GM21515 (cell line): ENCODE measurements at regions not wholly inside any gene's neighbourhood (a gene's known extent, or its start where the extent isn't known, plus 50 kb on each side); places are given as distances from the start of the nearest gene placed in this dataset.

Experiments used
- ATAC-seq: cut with Tn5 transposase; IDR thresholded peaks from one replicate; pipeline ENCODE4 v1.9.1; 2021; ENCODE audit not compliant: unreplicated experiment

DNA sequence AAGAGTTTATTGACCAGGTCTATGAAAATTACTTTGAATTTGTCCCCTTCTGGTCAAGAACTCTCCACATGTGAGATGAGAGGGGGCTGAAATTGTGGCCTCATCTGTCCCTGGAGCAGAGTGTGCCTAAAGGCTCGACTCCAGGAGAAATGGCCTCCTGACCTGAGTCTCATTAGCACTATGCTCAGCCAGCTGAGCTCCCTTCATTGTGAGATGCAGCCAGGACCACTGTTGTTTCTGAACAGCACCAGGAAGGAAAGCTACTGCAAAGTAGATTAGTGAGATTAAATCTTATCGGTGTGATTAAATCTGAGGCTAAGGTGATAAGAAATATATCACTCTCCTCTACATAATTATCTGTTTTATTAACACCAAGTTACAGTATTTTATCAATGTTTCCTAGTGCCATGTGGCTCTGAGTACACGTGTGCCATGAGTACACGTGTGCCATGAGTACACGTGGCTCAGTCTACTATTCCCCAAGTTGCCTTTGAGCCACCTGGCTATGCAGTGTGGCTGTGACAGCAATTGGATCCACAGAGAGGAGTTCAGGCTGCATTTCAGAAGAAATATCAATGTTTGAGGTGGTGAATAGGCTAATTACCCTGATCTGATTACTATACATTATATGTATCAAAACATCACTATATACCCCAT lies 126.9 kb downstream of the IPMK start:
- ATAC-seq, result no peak

DNA sequence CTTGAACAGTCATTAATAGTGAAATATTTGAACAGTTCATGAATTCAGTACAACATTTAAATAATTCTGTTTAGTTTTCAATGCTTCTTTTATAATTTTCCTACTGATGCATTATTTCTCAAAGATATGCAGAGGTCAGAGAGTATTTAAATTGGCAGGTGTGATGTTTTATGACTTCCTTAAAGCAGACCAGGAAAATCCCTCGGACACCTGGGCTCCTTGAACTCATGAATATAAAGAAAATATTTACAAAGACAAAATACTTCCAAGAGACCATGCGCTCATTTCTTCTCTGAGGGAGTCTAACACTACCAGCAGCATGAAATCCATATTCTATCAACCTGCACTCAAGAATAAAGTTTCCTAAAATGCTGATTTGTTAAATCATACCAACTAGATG lies 127.6 kb downstream of the IPMK start:
- no peak for ATAC-seq

DNA sequence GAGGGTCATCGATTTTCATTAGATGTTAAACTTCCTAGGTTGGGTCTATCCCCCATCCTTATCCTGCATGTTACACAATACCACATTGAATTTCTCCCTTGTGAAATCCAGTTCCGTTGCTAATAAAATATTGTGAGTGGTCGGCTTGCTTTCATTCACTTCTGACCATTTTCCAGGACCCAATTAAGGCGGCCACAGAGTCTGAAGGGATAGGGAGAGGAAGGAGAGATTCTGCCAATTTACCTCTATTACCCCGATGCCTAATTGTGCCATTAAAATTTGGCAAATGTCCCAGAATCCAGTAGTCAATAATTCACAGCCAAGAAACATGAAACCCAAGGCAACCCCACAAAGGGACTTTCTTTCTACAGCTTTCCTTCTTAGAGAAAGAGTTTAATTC lies 129.9 kb downstream of the IPMK start:
- no peak for ATAC-seq

DNA sequence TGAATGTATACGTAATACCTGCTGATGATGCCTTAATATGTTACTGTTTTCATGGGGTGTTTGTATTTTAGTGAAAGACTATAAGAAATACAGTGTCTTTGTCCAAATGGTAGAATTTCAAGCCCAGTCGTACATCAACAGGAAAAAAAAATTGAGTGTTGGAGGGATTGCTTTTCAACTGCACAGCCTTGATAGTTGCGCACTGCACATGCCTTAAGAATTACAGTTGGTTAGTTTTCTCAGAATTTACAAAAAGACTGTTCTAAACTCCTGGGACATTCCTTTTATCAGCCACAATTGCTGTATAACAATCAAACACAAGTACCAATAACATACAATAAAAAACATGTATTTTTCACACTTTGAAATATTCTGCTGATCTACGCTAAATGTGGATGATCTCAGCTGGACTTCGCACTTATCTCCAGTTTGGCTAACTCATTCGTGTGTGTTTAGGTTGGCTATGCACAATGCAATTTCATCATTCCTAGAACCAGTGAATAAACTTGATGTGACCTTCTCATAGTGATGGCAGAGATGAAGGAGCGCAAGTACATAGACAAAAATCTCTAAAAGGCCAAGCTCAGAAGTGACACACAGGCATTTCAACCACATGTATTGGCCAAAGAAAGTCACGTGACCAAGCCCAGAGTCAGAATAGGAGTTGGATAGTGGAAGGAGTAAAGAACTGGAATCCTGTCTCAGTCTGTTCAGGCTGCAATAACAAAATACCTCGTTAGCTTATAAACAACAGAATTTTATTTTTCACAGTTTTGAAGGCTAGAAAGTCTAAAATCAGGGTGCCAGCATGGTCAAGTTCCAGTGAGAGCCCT lies 152.3 kb downstream of the IPMK start:
- no peak for ATAC-seq

DNA sequence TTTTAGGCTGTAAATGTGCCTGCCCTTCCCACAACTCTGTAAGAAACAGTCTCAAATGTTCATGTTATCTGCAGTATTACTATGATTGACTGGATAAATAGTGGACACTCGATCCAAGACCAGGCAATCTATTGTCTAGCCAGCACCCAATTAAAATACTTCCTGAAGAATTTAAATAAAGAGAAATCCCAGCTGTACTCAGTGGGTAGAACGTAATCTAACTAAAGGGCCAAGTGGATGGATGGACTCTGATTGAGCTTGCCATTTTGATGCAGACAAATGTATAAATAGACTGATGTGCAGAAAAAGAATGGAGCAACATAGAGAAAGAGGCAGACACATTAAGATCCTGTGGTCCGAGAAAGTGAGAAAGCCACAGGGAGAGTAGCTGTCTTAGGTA lies 158.0 kb downstream of the IPMK start:
- ATAC-seq, result no peak

DNA sequence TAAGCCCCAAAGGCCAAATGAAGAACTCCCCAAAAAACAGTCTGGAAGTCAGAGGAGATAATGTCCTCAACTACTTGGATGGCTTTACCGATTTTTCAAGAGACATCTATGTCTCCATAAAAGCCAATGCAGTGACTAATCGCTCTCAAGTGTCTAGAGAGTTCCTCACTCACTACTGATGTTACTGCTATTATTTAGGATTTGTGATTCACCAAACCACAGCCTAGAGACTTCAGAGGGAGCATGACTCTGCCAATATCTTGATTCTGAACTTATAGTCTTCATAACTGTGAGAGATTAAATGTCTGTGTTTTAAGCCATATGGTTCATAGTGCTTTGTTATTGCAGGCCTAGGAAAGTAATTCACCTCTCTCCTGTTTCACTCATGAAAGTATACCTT lies 160.2 kb downstream of the IPMK start:
- ATAC-seq, result no peak

DNA sequence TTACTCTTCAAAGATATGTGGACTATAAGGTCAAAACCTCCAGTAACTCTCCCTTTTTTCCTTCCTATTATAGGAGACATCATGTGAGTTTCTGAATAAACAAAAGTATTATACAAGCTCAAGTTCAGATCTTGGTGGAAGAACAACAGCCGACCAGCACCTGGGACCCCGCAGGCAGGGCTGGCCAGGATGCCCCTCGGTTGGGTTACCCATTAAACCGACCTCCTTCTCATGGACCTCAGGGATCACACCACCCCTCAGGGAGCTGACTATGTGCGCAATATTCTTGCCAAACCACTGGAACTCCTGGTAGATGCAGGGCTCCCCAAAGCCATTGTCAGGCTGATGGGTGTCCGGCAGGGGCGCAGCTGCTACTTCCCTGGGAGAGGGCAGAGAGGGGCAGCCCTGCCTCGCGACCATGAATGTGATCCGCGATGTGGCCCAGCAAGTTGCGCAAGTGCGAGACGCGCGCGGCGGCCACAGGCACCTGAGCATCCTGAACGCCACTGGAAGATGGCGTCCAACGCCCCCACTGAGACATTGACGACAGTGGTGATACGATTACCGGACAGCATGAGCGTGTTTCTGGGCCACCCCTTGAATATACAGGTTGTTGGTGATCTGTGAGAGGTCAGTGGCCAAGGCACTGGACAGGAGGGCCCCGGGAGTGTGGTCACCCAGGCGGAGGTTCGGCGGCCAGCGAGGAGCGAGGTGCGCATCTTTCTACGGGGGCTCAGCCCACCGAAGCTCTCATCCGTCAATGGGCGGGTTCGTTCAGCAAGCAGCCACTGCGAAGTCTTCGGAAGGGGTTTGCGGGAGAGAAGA lies 161.3 kb downstream of the IPMK start:
- ATAC-seq, result no peak

DNA sequence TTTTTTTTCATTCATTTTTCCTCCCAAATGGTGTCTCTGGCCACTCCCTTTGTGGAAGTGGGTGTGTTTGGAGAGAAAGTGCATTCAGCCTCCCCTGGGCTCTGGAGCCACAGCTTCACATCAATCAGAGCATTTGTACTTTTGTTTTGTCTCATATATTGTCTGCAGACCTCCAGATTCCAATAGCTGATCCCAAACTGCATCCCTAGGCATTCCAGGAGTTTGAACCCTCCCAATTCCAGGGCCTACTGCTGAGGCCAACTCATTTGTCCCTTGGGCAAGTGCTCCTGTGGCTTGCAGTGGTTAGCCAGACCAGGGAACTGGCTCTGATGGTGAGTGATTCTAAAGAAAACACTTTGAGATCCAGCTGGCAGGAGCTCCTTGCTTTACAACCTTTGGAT lies 163.3 kb downstream of the IPMK start:
- ATAC-seq, result no peak

DNA sequence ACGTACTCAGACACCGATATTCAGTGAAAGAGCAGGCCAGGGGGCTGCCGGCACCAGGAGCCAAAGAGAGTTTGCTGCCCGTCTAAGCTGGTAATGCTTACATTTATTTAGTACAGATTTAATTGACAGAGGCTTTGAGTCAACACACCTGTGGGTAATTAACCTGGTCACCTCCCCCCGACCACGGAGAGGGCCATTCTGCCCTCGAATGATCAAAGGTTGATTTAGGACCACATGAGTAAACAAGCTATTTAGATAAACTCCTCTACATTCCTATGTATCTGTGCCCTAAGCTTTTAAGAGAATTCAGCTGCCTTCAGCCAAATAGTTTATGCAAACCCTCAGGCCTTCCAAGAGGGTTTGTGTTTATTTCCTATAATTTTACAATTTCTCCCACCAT lies 164.8 kb downstream of the IPMK start:
- no peak for ATAC-seq

DNA sequence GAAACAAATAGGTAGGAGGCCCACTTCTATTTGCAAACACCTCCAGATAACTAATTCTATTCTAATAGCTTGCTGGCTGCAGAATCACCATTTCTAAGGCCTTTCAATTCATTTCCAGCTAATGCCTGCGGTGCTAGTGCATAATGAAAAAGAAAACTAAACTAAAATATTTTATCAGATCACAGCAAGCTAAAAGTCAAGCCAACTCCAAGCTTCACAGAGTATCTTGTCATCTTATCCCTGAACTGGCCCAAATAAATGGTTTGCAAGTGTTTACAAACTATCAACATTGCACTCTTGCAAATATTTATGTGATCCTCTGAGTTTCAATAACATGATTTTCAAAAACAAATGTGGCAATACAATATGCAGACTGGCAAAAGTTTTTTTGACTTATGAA lies 166.0 kb downstream of the IPMK start:
- ATAC-seq, result no peak

DNA sequence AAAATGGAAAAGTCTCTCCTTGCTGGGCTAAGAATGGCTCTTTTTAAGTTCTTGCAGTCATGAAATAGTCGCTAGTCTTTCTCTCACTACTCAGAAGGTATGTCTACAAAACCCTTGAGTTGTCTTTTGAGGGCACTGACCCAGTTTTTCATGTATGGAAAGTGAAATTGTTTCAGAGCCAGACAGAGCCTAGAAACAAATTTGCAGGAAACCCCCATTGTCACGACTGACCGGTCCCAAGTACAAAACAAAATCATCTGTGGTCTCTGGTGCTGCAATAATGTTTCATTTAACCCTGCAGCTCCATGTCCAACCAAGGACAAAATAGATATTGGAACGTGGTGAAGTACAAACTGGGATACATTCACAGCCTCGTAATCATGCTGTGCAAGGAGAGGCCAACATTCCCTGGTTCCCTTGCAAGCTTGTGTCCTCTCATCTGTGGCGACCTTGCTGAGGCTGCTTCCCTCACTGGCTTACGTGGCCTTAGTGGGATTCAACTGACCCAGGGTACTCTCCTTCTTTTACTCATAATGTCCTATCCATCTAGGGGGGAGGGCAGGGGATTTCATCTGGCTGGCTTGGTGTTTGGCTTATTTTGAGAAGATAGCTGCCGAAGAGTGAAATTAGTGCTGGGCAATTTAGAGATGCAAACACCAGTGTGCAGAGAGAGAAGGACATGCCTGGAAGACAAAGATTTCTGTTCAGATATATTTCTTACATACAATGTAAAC lies 172.5 kb downstream of the IPMK start:
- ATAC-seq, result no peak

DNA sequence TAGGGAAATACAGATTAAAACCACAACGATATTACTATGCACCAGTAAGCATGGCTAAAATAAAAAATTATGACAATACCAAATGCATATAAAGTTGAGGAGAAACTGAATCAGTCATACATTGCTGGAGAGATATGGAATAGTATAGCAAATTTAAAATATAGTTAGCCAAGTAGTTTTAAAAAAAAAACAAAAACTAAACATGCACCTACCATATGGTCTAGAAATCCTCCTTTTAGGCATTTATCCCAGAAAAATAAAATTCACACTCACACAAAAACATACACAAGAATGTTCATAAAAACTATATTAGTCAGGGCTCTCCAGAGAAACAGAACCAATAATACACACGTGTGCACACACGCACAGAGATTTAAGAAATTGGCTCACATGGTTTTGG lies 175.8 kb downstream of the IPMK start:
- no peak for ATAC-seq

DNA sequence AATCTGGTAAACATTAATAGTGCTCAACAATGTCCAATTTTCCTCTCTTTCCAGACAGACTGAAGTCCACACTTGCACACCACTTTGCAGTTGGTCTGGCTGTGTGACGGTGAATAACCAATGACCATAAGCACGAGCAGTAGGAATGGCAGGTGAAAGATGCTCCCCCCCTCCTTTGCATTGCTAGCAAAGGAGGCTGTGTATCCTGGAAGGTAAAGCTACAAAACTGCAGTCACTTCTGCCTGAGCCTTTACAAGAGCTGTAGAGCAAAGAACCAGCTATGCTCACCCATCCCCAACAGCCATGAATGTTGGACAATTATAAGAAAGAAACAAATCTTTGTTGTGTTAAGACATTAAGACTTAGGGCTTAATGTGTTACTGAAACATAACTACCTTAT lies 178.0 kb downstream of the IPMK start:
- no peak for ATAC-seq

DNA sequence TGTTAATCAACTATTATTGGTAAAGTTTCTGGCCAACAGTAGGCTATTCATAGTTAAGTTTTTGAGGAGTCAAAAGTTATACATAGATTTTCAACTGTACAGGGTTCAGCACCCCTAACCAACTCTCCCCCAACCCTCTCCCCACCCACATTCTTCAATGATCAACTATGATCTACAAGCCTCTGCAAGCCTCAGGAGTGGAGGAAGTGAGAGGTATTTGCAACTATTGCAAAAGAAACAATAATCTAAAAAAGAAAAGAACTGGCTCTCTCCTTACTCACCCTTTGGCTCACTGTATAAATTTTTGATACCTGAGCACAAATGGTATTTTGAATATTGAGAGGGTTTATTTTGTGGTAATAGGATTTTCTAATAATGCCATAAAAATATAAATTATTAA lies 179.8 kb downstream of the IPMK start:
- no peak for ATAC-seq

DNA sequence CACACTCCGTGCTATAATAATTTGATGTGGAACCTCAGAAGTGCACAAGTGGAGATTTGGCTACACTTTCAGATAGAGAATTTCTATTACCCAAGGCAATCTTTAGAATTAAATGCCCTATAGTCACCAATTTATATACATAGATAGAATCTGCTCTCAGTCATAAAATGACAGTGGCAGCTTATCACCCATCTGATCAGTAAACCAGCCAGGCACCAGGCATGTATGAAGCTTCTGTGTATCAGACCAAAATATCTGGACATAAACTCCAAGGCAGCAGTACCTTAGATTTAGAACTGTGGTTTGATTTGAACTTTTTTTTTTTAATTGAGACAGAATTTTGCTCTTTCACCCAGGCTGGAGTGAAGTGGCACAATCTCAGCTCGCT lies 180.9 kb downstream of the IPMK start:
- no peak for ATAC-seq

DNA sequence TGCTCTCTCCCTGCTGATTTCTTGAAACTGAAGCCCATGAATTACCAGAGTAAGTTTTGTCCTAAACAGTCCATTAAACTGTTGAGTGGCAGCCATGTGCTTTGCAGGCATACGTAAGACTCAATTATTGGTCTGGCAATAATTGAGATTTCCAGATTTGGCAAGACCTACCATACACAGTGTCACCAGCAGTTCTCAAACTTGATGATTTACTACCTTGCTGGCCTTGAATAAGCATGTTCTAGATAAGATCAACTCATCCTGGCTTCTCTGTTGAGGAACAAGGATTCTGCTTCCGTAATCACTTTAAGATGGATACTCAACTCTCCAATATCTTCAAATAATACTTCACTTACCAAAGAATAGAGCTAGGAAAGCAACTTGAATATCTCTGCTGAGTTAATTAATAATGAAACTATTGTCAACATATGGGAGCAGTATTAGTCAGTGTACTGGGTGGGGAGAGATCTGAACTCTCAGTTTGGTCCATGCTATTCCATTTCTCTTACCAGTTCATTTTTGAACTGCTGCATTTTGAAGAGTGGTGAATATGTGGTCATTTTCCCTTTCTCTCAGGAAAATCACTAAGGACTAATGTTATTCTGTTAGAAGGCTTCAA lies 181.4 kb downstream of the IPMK start:
- ATAC-seq, result no peak

DNA sequence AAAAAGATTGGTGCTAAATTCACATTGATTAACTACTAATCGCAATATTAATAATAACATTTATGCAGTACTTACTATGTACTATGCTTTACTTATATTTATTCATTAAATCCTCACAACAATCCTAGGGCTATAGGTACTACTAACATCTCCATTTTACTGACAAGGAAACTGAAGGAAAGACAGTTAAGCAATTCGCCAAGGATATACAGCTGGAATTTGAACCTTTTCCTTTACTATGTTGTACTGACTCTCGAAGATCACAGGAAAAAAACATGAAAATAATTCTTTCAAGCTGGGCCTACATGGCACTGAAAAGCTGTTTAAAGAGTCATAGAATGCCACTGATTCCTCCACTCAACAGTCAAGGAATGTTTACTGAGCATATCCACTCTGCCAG lies 185.4 kb downstream of the IPMK start:
- ATAC-seq, result no peak

DNA sequence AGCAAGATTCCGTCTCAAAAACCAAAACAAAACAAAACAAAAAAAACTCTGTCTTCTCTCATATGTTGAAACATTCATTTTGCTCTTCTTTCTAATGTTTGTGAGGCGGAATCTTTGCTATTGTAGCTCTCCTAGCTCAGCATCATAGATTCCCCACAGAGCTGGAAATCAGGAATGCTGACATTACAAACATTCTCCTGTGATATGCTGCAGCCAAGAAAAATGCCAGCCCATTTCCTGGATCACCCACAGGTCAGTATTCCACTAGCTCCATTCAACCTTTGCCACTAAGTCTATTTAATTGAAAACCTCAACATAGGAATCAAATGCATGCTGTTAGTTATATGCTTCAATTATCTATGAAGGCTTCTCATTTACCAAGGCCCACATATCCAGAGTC lies 186.3 kb downstream of the IPMK start:
- ATAC-seq, result no peak

DNA sequence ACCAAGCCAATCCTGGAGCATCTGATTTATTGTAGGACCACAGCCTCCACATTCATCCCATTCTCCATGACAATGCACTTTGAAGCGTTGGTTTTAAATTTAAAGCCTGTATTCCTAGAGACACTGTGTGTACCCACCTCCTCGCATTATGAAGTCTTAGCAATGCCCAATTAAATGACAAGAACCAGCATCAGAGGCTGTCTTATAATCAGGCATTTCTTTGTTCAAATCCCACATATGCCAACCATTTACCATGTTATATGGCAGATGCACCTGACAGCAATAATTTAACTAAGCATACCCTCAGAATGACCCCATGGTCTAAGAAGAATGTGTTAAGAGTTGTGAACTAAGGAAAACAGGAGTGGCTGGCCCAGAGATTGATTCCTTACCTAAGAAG lies 188.2 kb downstream of the IPMK start:
- ATAC-seq, result no peak

DNA sequence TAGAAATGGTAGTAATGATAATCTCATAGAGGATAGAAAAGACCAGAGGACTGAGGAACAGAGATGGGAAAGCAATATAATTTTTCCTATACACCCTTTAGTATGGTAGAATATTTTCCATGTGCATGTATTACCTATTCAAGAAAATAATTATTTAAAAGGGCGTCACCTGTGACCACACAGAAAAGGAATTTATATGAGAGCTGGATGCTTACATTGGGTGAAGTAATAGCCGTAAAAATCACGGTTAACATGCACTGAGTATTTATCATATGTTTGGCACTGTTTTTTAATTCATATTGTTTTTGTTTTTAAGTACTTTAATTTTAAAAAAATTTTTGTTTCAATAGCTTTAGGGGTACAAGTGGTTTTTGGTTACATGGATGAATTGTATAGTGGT lies 195.1 kb downstream of the IPMK start:
- ATAC-seq, result no peak

DNA sequence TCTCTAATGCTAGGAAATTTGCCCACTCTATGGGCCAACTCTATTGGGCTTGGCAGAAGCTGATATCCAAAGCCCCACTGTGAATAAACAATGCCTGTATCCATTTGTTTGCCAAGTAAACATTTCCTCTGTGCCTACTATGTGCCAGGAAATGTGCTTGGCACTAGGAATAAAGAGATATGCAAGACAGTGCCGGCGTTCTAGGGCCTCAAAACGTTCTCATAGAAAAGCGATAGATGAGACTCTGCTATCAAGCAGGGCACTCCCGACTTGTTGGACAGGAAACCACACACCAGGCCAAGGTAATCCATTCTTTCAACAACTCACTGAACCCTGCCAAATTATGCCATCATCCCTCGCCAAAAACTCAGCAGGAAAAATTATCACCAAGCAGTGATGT lies 196.7 kb downstream of the IPMK start:
- no peak for ATAC-seq
